OCI-LY7 (cell line): ENCODE measurements at regions not wholly inside any gene's neighbourhood (a gene's known extent, or its start where the extent isn't known, plus 50 kb on each side); places are given as distances from the start of the nearest gene placed in this dataset.

Experiments
- BruUV-seq: library from RNA; stranded (reverse); fragments of 400-500 nt; replicated peaks from 2 replicates; lab custom pipeline; 2021; lab: Mats Ljungman, UMichigan
- CTCF ChIA-PET: fragments of 300-600 bp; sonication (Branson Sonifier 250); formaldehyde crosslinking; loops from one replicate; lab custom pipeline; 2022; ENCODE audit warnings: antibody characterized with exemption; ENCODE audit not compliant: unreplicated experiment; lab: Charles Lee
- POLR2A ChIA-PET: fragments of 300-600 bp; sonication (Branson Sonifier 250); formaldehyde crosslinking; loops from one replicate; lab custom pipeline; 2022; ENCODE audit warnings: antibody characterized with exemption; lab: Charles Lee
- DNase-seq: peaks from one replicate; pipeline ENCODE4 v3.0.0-alpha.2; 2015; ENCODE audit warnings: low spot score
- H2AFZ ChIP-seq: fragments of 200-600 bp; sonication (generic), shearing (Covaris generic); 2 replicates; pipeline ENCODE4 v1.6.1; 2014; ENCODE audit warnings: mild to moderate bottlenecking, antibody characterized with exemption, low read length, moderate library complexity
- H3K27ac ChIP-seq: fragments of 200-600 bp; sonication (generic); 2 replicates; pipeline ENCODE4 v1.5.1; 2014; ENCODE audit warnings: mixed run types, low read depth, mild to moderate bottlenecking, moderate library complexity, low read length, inconsistent platforms; ENCODE audit not compliant: poor library complexity, severe bottlenecking
- H3K36me3 ChIP-seq: fragments of 200-600 bp; sonication (generic); 2 replicates; pipeline ENCODE4 v1.6.1; 2014; ENCODE audit warnings: mild to moderate bottlenecking, antibody characterized with exemption, low read length, moderate library complexity, mixed read lengths; ENCODE audit not compliant: insufficient read depth
- H3K4me1 ChIP-seq: fragments of 200-600 bp; sonication (generic); 2 replicates; pipeline ENCODE4 v1.5.1; 2014; ENCODE audit warnings: mild to moderate bottlenecking, low read length; ENCODE audit not compliant: insufficient read depth, poor library complexity, severe bottlenecking
- H3K4me2 ChIP-seq: fragments of 200-600 bp; sonication (generic); 2 replicates; pipeline ENCODE4 v1.6.1; 2014; ENCODE audit warnings: mild to moderate bottlenecking, low read length
- H3K4me3 ChIP-seq: fragments of 200-600 bp; sonication (generic); 2 replicates; pipeline ENCODE4 v1.5.1; 2014; ENCODE audit warnings: mild to moderate bottlenecking, low read depth, low read length; ENCODE audit not compliant: poor library complexity, severe bottlenecking
- H3K79me2 ChIP-seq: fragments of 200-600 bp; sonication (generic); 2 replicates; pipeline ENCODE4 v1.6.1; 2016; ENCODE audit warnings: low read depth, mild to moderate bottlenecking, low read length, moderate library complexity, mixed read lengths; ENCODE audit not compliant: insufficient read depth
- H3K9me2 ChIP-seq: fragments of 200-600 bp; sonication (generic); 2 replicates; pipeline ENCODE4 v1.6.1; 2016; ENCODE audit warnings: mild to moderate bottlenecking, low read length, mixed read lengths; ENCODE audit not compliant: insufficient read depth
- H3K9me3 ChIP-seq: fragments of 200-600 bp; sonication (generic); 2 replicates; pipeline ENCODE4 v1.6.1; 2014; ENCODE audit warnings: mild to moderate bottlenecking, mixed run types, low read length, mixed read lengths
- H4K20me1 ChIP-seq: fragments of 200-600 bp; sonication (generic); 2 replicates; pipeline ENCODE4 v1.6.1; 2014; ENCODE audit warnings: mild to moderate bottlenecking, antibody characterized with exemption, low read length, moderate library complexity, mixed read lengths; ENCODE audit not compliant: insufficient read depth
- EZH2phosphoT487 ChIP-seq: fragments of 200-600 bp; sonication (generic); IDR thresholded peaks from 2 replicates; pipeline ENCODE4 v1.6.1; 2018; ENCODE audit warnings: low read depth, borderline replicate concordance, mild to moderate bottlenecking, mixed run types, antibody characterized with exemption, low read length, moderate library complexity, mixed read lengths
- intact Hi-C: fragments of 100-400 bp; cut with micrococcal nuclease; formaldehyde crosslinking; loops from one replicate; pipeline ENCODE4 v1.10.0; 2022; ENCODE audit not compliant: unreplicated experiment
- TF ChIP-seq, protein P1 (sequence below): fragments of 200-600 bp; sonication (generic); conservative IDR thresholded peaks from 2 replicates; pipeline ENCODE4 v1.5.1; 2014; ENCODE audit warnings: mild to moderate bottlenecking, antibody characterized with exemption, low read length, moderate library complexity, mixed read lengths

- no peak overlapping the region for H3K4me2 ChIP-seq
- no peaks in the 10 kb centered on the region for H3K9me2 ChIP-seq
- H3K4me3 ChIP-seq = no peak overlapping the region
- H2AFZ ChIP-seq = no peak overlapping the region
- TF ChIP-seq, protein P1, sequence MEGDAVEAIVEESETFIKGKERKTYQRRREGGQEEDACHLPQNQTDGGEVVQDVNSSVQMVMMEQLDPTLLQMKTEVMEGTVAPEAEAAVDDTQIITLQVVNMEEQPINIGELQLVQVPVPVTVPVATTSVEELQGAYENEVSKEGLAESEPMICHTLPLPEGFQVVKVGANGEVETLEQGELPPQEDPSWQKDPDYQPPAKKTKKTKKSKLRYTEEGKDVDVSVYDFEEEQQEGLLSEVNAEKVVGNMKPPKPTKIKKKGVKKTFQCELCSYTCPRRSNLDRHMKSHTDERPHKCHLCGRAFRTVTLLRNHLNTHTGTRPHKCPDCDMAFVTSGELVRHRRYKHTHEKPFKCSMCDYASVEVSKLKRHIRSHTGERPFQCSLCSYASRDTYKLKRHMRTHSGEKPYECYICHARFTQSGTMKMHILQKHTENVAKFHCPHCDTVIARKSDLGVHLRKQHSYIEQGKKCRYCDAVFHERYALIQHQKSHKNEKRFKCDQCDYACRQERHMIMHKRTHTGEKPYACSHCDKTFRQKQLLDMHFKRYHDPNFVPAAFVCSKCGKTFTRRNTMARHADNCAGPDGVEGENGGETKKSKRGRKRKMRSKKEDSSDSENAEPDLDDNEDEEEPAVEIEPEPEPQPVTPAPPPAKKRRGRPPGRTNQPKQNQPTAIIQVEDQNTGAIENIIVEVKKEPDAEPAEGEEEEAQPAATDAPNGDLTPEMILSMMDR = no peak
- H4K20me1 ChIP-seq = no peaks in the 10 kb centered on the region
- no peaks in the 10 kb centered on the region for H3K79me2 ChIP-seq
- DNase-seq = no peak
- no TSS peak for BruUV-seq
- H3K27ac ChIP-seq = no peak overlapping the region
- no peaks in the 10 kb centered on the region for H3K36me3 ChIP-seq
- CTCF ChIA-PET = no interaction called here
- no peaks in the 10 kb centered on the region for H3K4me1 ChIP-seq
- intact Hi-C loops = no loop called here
- POLR2A ChIA-PET = no interaction called here
- H3K9me3 ChIP-seq = no peaks in the 10 kb centered on the region
Measured at GRCh38 chr11:11709447-11710239, 87.8 kb upstream of the GALNT18 start.

- ChIA-PET CTCF (no interaction called here), POLR2A (no interaction called here)
- DNase-seq = no peak
- BruUV-seq = no TSS peak
- Histone ChIP-seq H4K20me1 (no peaks in the 10 kb centered on the region), H3K4me1 (no peaks in the 10 kb centered on the region), H3K4me3 (no peak overlapping the region), H3K9me3 (no peaks in the 10 kb centered on the region), H3K36me3 (no peaks in the 10 kb centered on the region), H2AFZ (no peak overlapping the region), H3K79me2 (no peaks in the 10 kb centered on the region), H3K27ac (no peak overlapping the region), H3K4me2 (no peak overlapping the region), H3K9me2 (no peaks in the 10 kb centered on the region)
- intact Hi-C loops = no loop called here
- no peak for TF ChIP-seq EZH2phosphoT487
- TF ChIP-seq, protein P1 = no peak
Measured at GRCh38 chr11:11708256-11708655, 86.5 kb upstream of the GALNT18 start.

GRCh38 chr11:11706028-11706427, 84.2 kb upstream of the GALNT18 start:
- intact Hi-C loops = no loop called here
- Histone ChIP-seq H2AFZ (no peak overlapping the region), H3K27ac (no peak overlapping the region), H3K9me3 (no peaks in the 10 kb centered on the region), H3K4me2 (no peak overlapping the region), H3K4me3 (no peak overlapping the region), H3K9me2 (no peaks in the 10 kb centered on the region), H3K4me1 (no peaks in the 10 kb centered on the region), H4K20me1 (no peaks in the 10 kb centered on the region), H3K79me2 (no peaks in the 10 kb centered on the region), H3K36me3 (no peaks in the 10 kb centered on the region)
- POLR2A ChIA-PET = interaction anchor here (0.8 kb wide), 1 partner anchor 52 kb away, joined by 3 read pairs; no protein-coding TSS in a partner anchor
- no TSS peak for BruUV-seq
- CTCF ChIA-PET = no interaction called here
- TF ChIP-seq, protein P1 = no peak
- no peak for TF ChIP-seq EZH2phosphoT487
- no peak for DNase-seq
